CD8-positive, alpha-beta memory T cell (primary cell): ENCODE measurements at regions not wholly inside any gene's neighbourhood (a gene's known extent, or its start where the extent isn't known, plus 50 kb on each side); places are given as distances from the start of the nearest gene placed in this dataset.
A peak's percentile ranks its signal among the peaks of the same experiment; 100 is the strongest.
"Not testable (repeated sequence)": the region's sequence is repeated elsewhere in the genome, so short reads cannot be mapped to it uniquely, and the experiment has no call there.

Experiments
- CTCF ChIA-PET: fragments of 350-600 bp; sonication (Branson Sonifier 250); formaldehyde crosslinking; loops from one replicate; lab custom pipeline; 2021; ENCODE audit warnings: antibody characterized with exemption; lab: Charles Lee
- POLR2A ChIA-PET: fragments of 350-600 bp; sonication (Branson Sonifier 250); formaldehyde crosslinking; loops from one replicate; lab custom pipeline; 2021; ENCODE audit warnings: antibody characterized with exemption; lab: Charles Lee
- DNase-seq, 5 donors: peaks; one replicate each; pipeline versions ENCODE4 v3.0.0 to v3.0.0-alpha.2; 2020 to 2022; ENCODE audit warnings: mixed read lengths in 1 of 5
- H3K27ac ChIP-seq: one replicate; pipeline ENCODE4 v1.7.0; 2013; ENCODE audit warnings: low read depth, mild to moderate bottlenecking, low read length, moderate library complexity
- H3K27me3 ChIP-seq: 2 replicates; pipeline ENCODE4 v1.7.0; 2013; ENCODE audit warnings: low read length, mild to moderate bottlenecking; ENCODE audit not compliant: insufficient read depth, poor library complexity, severe bottlenecking
- H3K36me3 ChIP-seq: 2 replicates; pipeline ENCODE4 v1.7.0; 2013; ENCODE audit warnings: mild to moderate bottlenecking, low read length, moderate library complexity; ENCODE audit not compliant: insufficient read depth
- H3K4me1 ChIP-seq: 2 replicates; pipeline ENCODE4 v1.7.0; 2013; ENCODE audit warnings: mild to moderate bottlenecking, low read length, moderate library complexity; ENCODE audit not compliant: insufficient read depth
- H3K4me3 ChIP-seq: 2 replicates; pipeline ENCODE4 v1.7.0; 2013; ENCODE audit warnings: mild to moderate bottlenecking, low read length
- H3K9me3 ChIP-seq: 2 replicates; pipeline ENCODE4 v1.7.0; 2013; ENCODE audit warnings: mild to moderate bottlenecking, low read length
- H3K27ac Mint-ChIP-seq, 8 donors: one replicate each; pipeline ENCODE4 v1.8.0; 2020 to 2021; ENCODE audit warnings: mixed read lengths in 8 of 8, mild to moderate bottlenecking in 6 of 8, inconsistent platforms in 3 of 8, moderate library complexity in 3 of 8
- H3K27me3 Mint-ChIP-seq, 2 donors: one replicate each; pipeline ENCODE4 v1.8.0; 2020 to 2021; ENCODE audit warnings: mixed read lengths in 2 of 2, mild to moderate bottlenecking in 1 of 2, moderate library complexity in 1 of 2
- H3K36me3 Mint-ChIP-seq, 3 donors: one replicate each; pipeline ENCODE4 v1.8.0; 2020 to 2021; ENCODE audit warnings: mixed read lengths in 3 of 3, inconsistent platforms in 1 of 3, mild to moderate bottlenecking in 1 of 3
- H3K4me1 Mint-ChIP-seq, 3 donors: one replicate each; pipeline ENCODE4 v1.8.0; 2020 to 2021; ENCODE audit warnings: mixed read lengths in 3 of 3, inconsistent platforms in 1 of 3, mild to moderate bottlenecking in 1 of 3
- H3K4me3 Mint-ChIP-seq, 7 donors: one replicate each; pipeline ENCODE4 v1.8.0; 2020 to 2021; ENCODE audit warnings: mixed read lengths in 7 of 7, mild to moderate bottlenecking in 6 of 7, moderate library complexity in 4 of 7, inconsistent platforms in 2 of 7
- H3K9me3 Mint-ChIP-seq, 5 donors: one replicate each; pipeline ENCODE4 v1.8.0; 2020 to 2022; ENCODE audit warnings: mixed read lengths in 5 of 5, mild to moderate bottlenecking in 3 of 5, moderate library complexity in 2 of 5, inconsistent platforms in 1 of 5

DNA sequence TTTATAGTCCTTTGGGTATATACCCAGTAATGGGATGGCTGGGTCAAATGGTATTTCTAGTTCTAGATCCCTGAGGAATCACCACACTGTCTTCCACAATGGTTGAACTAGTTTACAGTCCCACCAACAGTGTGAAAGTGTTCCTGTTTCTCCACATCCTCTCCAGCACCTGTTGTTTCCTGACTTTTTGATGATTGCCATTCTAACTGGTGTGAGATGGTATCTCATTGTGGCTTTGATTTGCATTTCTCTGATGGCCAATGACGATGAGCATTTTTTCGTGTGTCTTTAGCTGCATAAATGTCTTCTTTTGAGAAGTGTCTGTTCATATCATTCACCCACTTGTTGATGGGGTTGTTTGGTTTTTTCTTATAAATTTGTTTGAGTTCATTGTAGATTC is 612.5 kb upstream of the SGCD start:
- H3K4me3 ChIP-seq, H3K27me3 ChIP-seq, H3K36me3 ChIP-seq, H3K36me3 Mint-ChIP-seq, H3K9me3 ChIP-seq, H3K27ac ChIP-seq, H3K9me3 Mint-ChIP-seq, H3K4me1 ChIP-seq, H3K4me1 Mint-ChIP-seq, DNase-seq, H3K4me3 Mint-ChIP-seq, H3K27me3 Mint-ChIP-seq, POLR2A ChIA-PET, CTCF ChIA-PET: not testable (repeated sequence)
- H3K27ac Mint-ChIP-seq: peak overlapping the region in 1 of 8 donors; percentile 9

DNA sequence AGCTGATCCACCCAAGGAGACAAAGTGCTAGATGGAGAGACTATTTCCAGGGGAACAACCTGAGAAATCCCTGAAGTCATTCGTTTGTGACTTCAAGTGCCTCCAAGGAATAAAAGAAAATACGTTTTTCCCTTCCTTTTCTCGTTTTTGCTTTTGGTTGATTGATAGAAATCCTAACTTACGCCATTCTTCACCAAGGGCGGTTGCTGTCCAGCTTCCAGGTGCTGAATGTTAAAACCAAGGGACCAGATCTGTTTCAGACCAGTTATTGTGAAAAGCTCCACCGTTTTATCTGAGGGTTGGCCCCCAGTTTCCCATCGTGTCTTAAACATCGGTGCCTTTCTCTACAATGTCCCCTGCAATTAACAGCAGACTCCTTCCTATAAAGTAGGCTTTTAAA is 600.7 kb upstream of the SGCD start:
- Histone ChIP-seq H3K9me3 (no peaks in the 10 kb centered on the region), H3K4me1 (no peaks in the 10 kb centered on the region), H3K4me3 (no peak overlapping the region), H3K36me3 (no peaks in the 10 kb centered on the region), H3K27me3 (peaks cover 12% of the 10 kb centered on the region), H3K27ac (no peak overlapping the region)
- Mint-ChIP-seq H3K4me1 (peaks cover 4 to 14% (median 11%) of the 10 kb centered on the region in 3 donors), H3K9me3 (peaks cover 0 to 5% (median 2%) of the 10 kb centered on the region in 5 donors), H3K4me3 (peak overlapping the region in 2 of 7 donors; percentile 0 to 6), H3K27ac (no peak overlapping the region), H3K36me3 (no peaks in the 10 kb centered on the region), H3K27me3 (peaks cover 44 to 64% of the 10 kb centered on the region in 2 donors)
- POLR2A ChIA-PET: interaction anchor here (0.6 kb wide), 1 partner anchor 1088 kb away, joined by 3 read pairs; no protein-coding TSS in a partner anchor
- CTCF ChIA-PET: interaction anchor here (1.2 kb wide), 1 partner anchor 26 kb away, joined by 3 read pairs; no protein-coding TSS in a partner anchor
- no peak for DNase-seq

DNA sequence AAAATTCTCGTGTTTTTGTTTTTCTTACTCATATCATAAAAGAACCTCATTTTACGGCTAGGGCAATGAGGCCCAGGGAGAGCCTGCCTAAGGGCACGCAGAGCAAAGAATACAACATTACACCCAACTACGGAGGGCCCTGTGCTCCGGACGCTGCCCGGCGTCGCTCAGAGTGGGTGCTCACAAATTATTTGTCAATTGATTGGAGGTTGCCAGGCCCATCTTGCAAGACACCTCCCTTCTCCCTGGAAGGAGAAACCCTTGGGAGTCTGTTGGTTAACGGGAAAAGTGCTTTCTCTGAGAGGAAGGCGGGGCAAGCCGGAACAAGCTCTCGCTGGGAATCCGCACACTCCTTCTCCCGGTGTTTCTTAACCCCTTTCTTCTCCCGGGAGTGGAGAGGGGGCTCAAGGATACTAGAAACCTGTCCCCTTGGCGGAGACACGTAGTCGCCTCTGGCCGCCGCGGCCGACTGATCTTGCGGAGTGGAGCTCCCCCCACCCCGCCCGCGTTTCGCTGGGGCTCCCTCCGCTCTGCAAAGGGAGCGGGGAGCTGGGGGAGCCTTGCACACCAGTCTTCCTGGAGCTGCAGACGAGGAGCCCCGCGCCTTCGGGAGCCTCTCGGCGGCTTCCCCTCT is 599.3 kb upstream of the SGCD start:
- Mint-ChIP-seq H3K27ac (no peak overlapping the region), H3K4me3 (peak overlapping the region; percentile 58 to 81 (median 60)), H3K9me3 (peaks cover 0 to 5% (median 2%) of the 10 kb centered on the region in 5 donors), H3K27me3 (peaks cover 44 to 61% of the 10 kb centered on the region in 2 donors), H3K36me3 (no peaks in the 10 kb centered on the region), H3K4me1 (peaks cover 4 to 14% (median 11%) of the 10 kb centered on the region in 3 donors)
- H3K27me3 ChIP-seq: peaks cover 12% of the 10 kb centered on the region
- H3K4me1 ChIP-seq: no peaks in the 10 kb centered on the region
- POLR2A ChIA-PET: no interaction called here
- H3K36me3 ChIP-seq: no peaks in the 10 kb centered on the region
- H3K27ac ChIP-seq: no peak overlapping the region
- H3K9me3 ChIP-seq: no peaks in the 10 kb centered on the region
- H3K4me3 ChIP-seq: no peak overlapping the region
- CTCF ChIA-PET: interaction anchor here (1.2 kb wide), 1 partner anchor 27 kb away, joined by 3 read pairs; no protein-coding TSS in a partner anchor
- DNase-seq: no peak

DNA sequence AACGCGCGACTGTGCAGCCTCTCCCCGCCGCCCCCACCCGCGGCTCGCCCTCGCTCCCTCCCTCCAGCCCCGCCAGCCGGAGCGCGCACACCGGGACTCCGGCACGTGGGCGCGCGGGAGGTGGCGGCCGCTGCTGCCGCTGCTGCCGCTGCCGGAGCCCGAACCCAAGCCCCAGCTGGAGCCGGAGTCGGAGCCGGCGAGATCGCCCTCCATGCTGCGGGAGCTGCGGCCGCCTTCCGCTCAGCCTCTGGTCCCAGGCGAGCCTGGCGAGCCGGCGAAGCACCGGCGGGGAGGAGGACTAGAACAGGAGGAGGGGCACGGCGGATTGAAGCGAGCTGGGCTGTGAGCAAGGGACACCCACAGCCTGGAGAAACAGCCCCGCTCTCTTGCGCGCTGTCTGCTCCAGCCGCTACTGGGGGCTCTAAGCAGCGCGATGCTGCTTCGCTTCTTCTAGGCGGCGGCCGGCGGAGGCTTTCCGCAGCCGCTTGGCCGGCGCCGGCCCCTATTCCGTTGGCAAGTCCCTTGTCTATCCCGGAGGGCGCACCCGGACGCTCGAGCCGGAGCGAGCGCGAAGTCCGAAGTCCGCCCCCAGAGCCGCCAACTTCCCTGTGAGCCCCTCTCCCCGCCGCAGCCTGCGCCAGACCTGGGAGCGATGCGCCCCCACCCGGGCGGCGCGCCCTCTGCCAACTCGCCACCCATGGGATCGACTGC is 598.7 kb upstream of the SGCD start:
- peaks cover 44 to 63% of the 10 kb centered on the region in 2 donors for H3K27me3 Mint-ChIP-seq
- H3K27ac Mint-ChIP-seq: no peak overlapping the region
- peaks cover 4 to 14% (median 11%) of the 10 kb centered on the region in 3 donors for H3K4me1 Mint-ChIP-seq
- peaks cover 12% of the 10 kb centered on the region for H3K27me3 ChIP-seq
- H3K36me3 ChIP-seq: no peaks in the 10 kb centered on the region
- H3K27ac ChIP-seq: no peak overlapping the region
- H3K4me3 Mint-ChIP-seq: peak overlapping the region; percentile 67 to 91 (median 83)
- ChIA-PET POLR2A (no interaction called here), CTCF (no interaction called here)
- peaks cover 0 to 5% (median 2%) of the 10 kb centered on the region in 5 donors for H3K9me3 Mint-ChIP-seq
- no peaks in the 10 kb centered on the region for H3K36me3 Mint-ChIP-seq
- peak overlapping the region; percentile 8 for H3K4me3 ChIP-seq
- H3K4me1 ChIP-seq: no peaks in the 10 kb centered on the region
- H3K9me3 ChIP-seq: no peaks in the 10 kb centered on the region
- DNase-seq: peak in 2 of 5 donors; percentile 13 to 62

GRCh38 chr5:155728857-155729683 is 597.9 kb upstream of the SGCD start:
- ChIA-PET CTCF (no interaction called here), POLR2A (no interaction called here)
- no peaks in the 10 kb centered on the region for H3K36me3 Mint-ChIP-seq
- no peak overlapping the region for H3K27ac ChIP-seq
- peak in 1 of 5 donors; percentile 47 for DNase-seq
- H3K9me3 Mint-ChIP-seq: peaks cover 0 to 5% (median 2%) of the 10 kb centered on the region in 5 donors
- H3K27me3 ChIP-seq: peaks cover 12% of the 10 kb centered on the region
- no peaks in the 10 kb centered on the region for H3K4me1 ChIP-seq
- peaks cover 4 to 14% (median 11%) of the 10 kb centered on the region in 3 donors for H3K4me1 Mint-ChIP-seq
- H3K27ac Mint-ChIP-seq: peak overlapping the region in 3 of 8 donors; percentile 19 to 58 (median 46)
- no peaks in the 10 kb centered on the region for H3K9me3 ChIP-seq
- H3K4me3 ChIP-seq: peak overlapping the region; percentile 8
- H3K36me3 ChIP-seq: no peaks in the 10 kb centered on the region
- H3K27me3 Mint-ChIP-seq: peaks cover 44 to 58% of the 10 kb centered on the region in 2 donors
- peak overlapping the region; percentile 74 to 91 (median 83) for H3K4me3 Mint-ChIP-seq

DNA sequence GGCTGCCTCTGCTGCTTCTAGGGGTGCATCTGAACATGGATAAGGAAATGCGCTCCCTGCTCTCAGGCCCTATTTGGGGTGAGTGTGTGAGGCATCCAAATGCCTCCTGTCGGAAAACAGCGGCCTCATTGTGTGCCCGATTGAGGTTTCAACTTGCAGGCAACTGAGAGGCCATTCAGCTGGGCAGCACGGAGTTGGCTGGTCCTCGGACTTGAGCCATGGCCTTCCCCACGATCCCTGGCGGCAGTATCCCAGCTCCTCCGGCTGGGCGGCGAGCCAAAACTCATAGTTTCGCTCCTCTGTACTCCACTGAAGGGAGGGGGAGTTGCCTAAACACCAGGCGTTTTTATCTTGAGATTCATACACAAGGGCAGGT is 597.3 kb upstream of the SGCD start:
- H3K27me3 Mint-ChIP-seq: peaks cover 43 to 57% of the 10 kb centered on the region in 2 donors
- CTCF ChIA-PET: interaction anchor here (0.7 kb wide), 1 partner anchor 10 kb away, joined by 3 read pairs; no protein-coding TSS in a partner anchor
- peaks cover 4 to 14% (median 11%) of the 10 kb centered on the region in 3 donors for H3K4me1 Mint-ChIP-seq

DNA sequence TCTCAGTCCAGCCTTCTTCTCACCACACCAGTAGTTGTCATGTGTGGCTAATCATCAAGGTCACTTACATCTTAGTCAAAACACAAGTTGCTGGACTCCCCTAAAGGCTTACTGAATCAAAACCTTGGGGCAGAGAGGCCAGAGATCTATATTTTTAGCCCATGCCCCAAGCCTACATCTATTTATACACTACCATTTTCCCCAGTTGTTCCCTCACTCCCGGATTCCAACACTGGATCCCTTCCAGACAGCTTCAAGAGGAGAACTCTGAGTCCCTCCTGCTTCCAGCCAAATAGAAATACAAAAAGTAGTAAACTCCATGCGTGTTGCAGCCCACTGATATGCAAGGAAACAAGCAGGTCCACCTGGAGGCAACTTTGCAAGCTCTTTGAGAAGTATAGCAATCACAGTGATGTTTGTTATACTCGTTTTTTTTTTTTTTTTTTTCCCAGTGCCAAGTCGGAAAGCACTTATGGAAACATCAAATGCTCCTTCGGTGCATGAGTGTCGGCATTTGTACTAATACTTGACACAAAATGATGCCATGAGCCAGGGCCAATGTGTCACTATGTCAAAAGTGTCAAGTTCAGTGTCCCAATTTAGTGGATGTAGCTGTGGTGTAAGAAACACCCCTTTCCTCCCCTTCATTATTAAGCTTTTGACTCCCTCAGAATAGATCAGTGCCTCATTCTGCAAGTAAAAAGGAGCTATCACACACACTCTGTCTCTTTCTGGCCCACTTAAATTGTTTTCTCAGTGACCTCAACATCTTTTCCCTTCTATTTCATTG is 594.2 kb upstream of the SGCD start:
- H3K27me3 Mint-ChIP-seq: peaks cover 24 to 29% of the 10 kb centered on the region in 2 donors
- H3K4me1 Mint-ChIP-seq: peaks cover 2 to 10% (median 5%) of the 10 kb centered on the region in 3 donors
- no peaks in the 10 kb centered on the region for H3K9me3 ChIP-seq
- no peaks in the 10 kb centered on the region for H3K36me3 Mint-ChIP-seq
- H3K27ac Mint-ChIP-seq: no peak overlapping the region
- no peak overlapping the region for H3K4me3 ChIP-seq
- CTCF ChIA-PET: no interaction called here
- H3K27ac ChIP-seq: no peak overlapping the region
- H3K27me3 ChIP-seq: peaks cover 12% of the 10 kb centered on the region
- H3K4me3 Mint-ChIP-seq: peak overlapping the region in 1 of 7 donors; percentile 18
- DNase-seq: no peak
- no peaks in the 10 kb centered on the region for H3K9me3 Mint-ChIP-seq
- H3K36me3 ChIP-seq: no peaks in the 10 kb centered on the region
- POLR2A ChIA-PET: no interaction called here
- H3K4me1 ChIP-seq: no peaks in the 10 kb centered on the region

More for the DNA sequence above, 597.3 kb upstream of the SGCD start:
- Mint-ChIP-seq H3K36me3 (no peaks in the 10 kb centered on the region), H3K27ac (no peak overlapping the region), H3K9me3 (peaks cover 0 to 5% (median 2%) of the 10 kb centered on the region in 5 donors), H3K4me3 (peak overlapping the region; percentile 74 to 91 (median 83))
- Histone ChIP-seq H3K4me3 (no peak overlapping the region), H3K27me3 (peaks cover 12% of the 10 kb centered on the region), H3K27ac (no peak overlapping the region), H3K9me3 (no peaks in the 10 kb centered on the region), H3K4me1 (no peaks in the 10 kb centered on the region), H3K36me3 (no peaks in the 10 kb centered on the region)
- POLR2A ChIA-PET: no interaction called here
- DNase-seq: no peak
